CD4-positive, alpha-beta memory T cell (primary cell): ENCODE measurements at regions not wholly inside any gene's neighbourhood (a gene's known extent, or its start where the extent isn't known, plus 50 kb on each side); places are given as distances from the start of the nearest gene placed in this dataset.
"Not testable (repeated sequence)": the region's sequence is repeated elsewhere in the genome, so short reads cannot be mapped to it uniquely, and the experiment has no call there.

ENCODE experiments used
- CTCF ChIA-PET: fragments of 350-600 bp; sonication (Branson Sonifier 250); formaldehyde crosslinking; loops from one replicate; lab custom pipeline; 2021; ENCODE audit warnings: inconsistent platforms; ENCODE audit not compliant: partially characterized antibody; lab: Charles Lee
- POLR2A ChIA-PET: fragments of 350-600 bp; sonication (Branson Sonifier 250); formaldehyde crosslinking; loops from one replicate; lab custom pipeline; 2021; ENCODE audit not compliant: partially characterized antibody; lab: Charles Lee
- DNase-seq, 5 donors: peaks; one replicate each; pipeline versions ENCODE4 v3.0.0 to v3.0.0-alpha.2; 2020 to 2022; ENCODE audit warnings: mixed read lengths in 1 of 5
- H3K27ac ChIP-seq: one replicate; pipeline ENCODE4 v1.7.0; 2013; ENCODE audit warnings: low read depth, low read length
- H3K27me3 ChIP-seq: 2 replicates; pipeline ENCODE4 v1.7.0; 2013; ENCODE audit warnings: mild to moderate bottlenecking, low read length, moderate library complexity; ENCODE audit not compliant: insufficient read depth
- H3K36me3 ChIP-seq: 2 replicates; pipeline ENCODE4 v1.7.0; 2013; ENCODE audit warnings: mild to moderate bottlenecking, low read length, moderate library complexity; ENCODE audit not compliant: insufficient read depth
- H3K4me1 ChIP-seq: 2 replicates; pipeline ENCODE4 v1.7.0; 2013; ENCODE audit warnings: mild to moderate bottlenecking, low read length, moderate library complexity; ENCODE audit not compliant: insufficient read depth
- H3K4me3 ChIP-seq, 2 donors: one replicate each; pipeline ENCODE4 v1.7.0; 2013; ENCODE audit warnings: low read length in 2 of 2, mild to moderate bottlenecking in 1 of 2
- H3K9me3 ChIP-seq, 2 donors: one replicate each; pipeline ENCODE4 v1.7.0; 2013; ENCODE audit warnings: low read length in 2 of 2, control low read depth in 1 of 2; ENCODE audit not compliant: control insufficient read depth in 1 of 2
- H3K27ac Mint-ChIP-seq, 7 donors: one replicate each; pipeline ENCODE4 v1.8.0; 2020 to 2021; ENCODE audit warnings: mixed read lengths in 7 of 7, mild to moderate bottlenecking in 6 of 7, inconsistent platforms in 3 of 7, moderate library complexity in 3 of 7
- H3K27me3 Mint-ChIP-seq, 2 donors: one replicate each; pipeline ENCODE4 v1.8.0; 2020 to 2021; ENCODE audit warnings: mixed read lengths in 2 of 2
- H3K36me3 Mint-ChIP-seq, 2 donors: one replicate each; pipeline ENCODE4 v1.8.0; 2020 to 2021; ENCODE audit warnings: mixed read lengths in 2 of 2, inconsistent platforms in 1 of 2, mild to moderate bottlenecking in 1 of 2
- H3K4me1 Mint-ChIP-seq, 4 donors: one replicate each; pipeline ENCODE4 v1.8.0; 2020 to 2021; ENCODE audit warnings: mixed read lengths in 4 of 4, mild to moderate bottlenecking in 1 of 4
- H3K4me3 Mint-ChIP-seq, 8 donors: one replicate each; pipeline ENCODE4 v1.8.0; 2020 to 2021; ENCODE audit warnings: mixed read lengths in 8 of 8, mild to moderate bottlenecking in 7 of 8, moderate library complexity in 6 of 8, inconsistent platforms in 3 of 8
- H3K9me3 Mint-ChIP-seq, 8 donors: one replicate each; pipeline ENCODE4 v1.8.0; 2020 to 2021; ENCODE audit warnings: mixed read lengths in 8 of 8, mild to moderate bottlenecking in 5 of 8, inconsistent platforms in 3 of 8, moderate library complexity in 1 of 8
- intact Hi-C: fragments of 100-400 bp; cut with micrococcal nuclease; formaldehyde crosslinking; loops from one replicate; pipeline ENCODE4 v1.15.1; 2023

DNA sequence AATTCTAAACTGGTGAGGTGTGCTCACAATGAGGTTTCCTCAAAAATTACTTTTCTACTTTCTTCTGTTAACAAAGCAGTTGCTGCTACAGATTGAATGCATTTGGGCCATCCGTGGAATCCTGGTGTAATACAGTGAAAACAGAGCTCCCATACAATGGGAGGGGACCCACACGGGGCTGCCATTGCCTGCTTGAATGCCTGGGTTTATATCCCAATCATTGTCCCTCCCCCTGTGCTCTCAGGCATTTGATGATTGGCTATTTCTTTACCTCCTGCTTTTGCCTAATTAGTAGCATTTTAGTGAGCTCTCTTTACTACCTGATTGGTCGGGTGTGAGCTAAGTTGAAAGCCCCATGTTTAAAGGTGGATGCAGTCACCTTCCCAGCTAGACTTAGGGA, 52.9 kb upstream of the CSF1 start:
- intact Hi-C loops, DNase-seq, H3K36me3 Mint-ChIP-seq, H3K27me3 Mint-ChIP-seq, H3K36me3 ChIP-seq, H3K27ac ChIP-seq, H3K27me3 ChIP-seq, H3K4me1 ChIP-seq, POLR2A ChIA-PET, H3K4me3 Mint-ChIP-seq, H3K9me3 ChIP-seq, H3K4me3 ChIP-seq, H3K4me1 Mint-ChIP-seq: not testable (repeated sequence)
- CTCF ChIA-PET, result interaction anchor here (0.8 kb wide), 1 partner anchor 312 kb away, joined by 3 read pairs; no protein-coding TSS in a partner anchor
- Mint-ChIP-seq H3K9me3 (peaks cover 0 to 13% (median 5%) of the 10 kb centered on the region in 8 donors), H3K27ac (peak overlapping the region in 1 of 7 donors; percentile 70)

- H3K4me1 Mint-ChIP-seq, H3K27ac Mint-ChIP-seq, H3K27ac ChIP-seq, intact Hi-C loops, H3K9me3 ChIP-seq, H3K36me3 ChIP-seq, H3K27me3 ChIP-seq, POLR2A ChIA-PET, H3K27me3 Mint-ChIP-seq, H3K9me3 Mint-ChIP-seq, H3K4me3 ChIP-seq, H3K4me3 Mint-ChIP-seq, DNase-seq, H3K36me3 Mint-ChIP-seq, CTCF ChIA-PET, H3K4me1 ChIP-seq: not testable (repeated sequence)
Observed at GRCh38 chr1:109855986-109856385, 54.7 kb upstream of the CSF1 start.

DNA sequence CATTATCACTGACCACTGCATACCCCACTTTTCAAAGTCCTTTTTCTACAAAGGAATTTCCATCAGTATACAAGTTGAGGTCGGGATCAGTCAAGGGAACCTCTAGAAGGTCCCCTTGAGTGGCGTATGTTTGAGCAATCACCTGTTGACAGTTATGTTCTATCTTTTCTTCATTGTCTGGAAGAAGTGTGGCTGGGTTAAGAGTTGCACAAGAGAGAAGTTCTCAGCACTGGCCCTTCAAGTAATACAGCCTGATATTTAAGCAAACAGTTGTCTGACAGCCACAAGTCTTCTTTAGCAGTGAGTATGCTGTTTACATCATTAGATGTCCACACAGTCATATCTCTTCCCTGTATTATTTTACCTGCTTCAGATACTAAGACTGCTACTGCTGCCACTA, 56.7 kb upstream of the CSF1 start:
- intact Hi-C loops, H3K36me3 Mint-ChIP-seq, H3K27me3 ChIP-seq, CTCF ChIA-PET, H3K9me3 Mint-ChIP-seq, POLR2A ChIA-PET, H3K9me3 ChIP-seq, H3K4me1 ChIP-seq, H3K4me3 Mint-ChIP-seq, H3K36me3 ChIP-seq, H3K27ac Mint-ChIP-seq, H3K27me3 Mint-ChIP-seq, DNase-seq, H3K4me1 Mint-ChIP-seq, H3K4me3 ChIP-seq, H3K27ac ChIP-seq: not testable (repeated sequence)

GRCh38 chr1:109852221-109853015, 58.2 kb upstream of the CSF1 start:
- H3K36me3 Mint-ChIP-seq, intact Hi-C loops, H3K4me3 Mint-ChIP-seq, H3K4me1 Mint-ChIP-seq, H3K4me3 ChIP-seq, H3K27me3 Mint-ChIP-seq, H3K36me3 ChIP-seq, H3K9me3 ChIP-seq, DNase-seq, POLR2A ChIA-PET, H3K9me3 Mint-ChIP-seq, H3K27me3 ChIP-seq, H3K4me1 ChIP-seq, H3K27ac Mint-ChIP-seq, H3K27ac ChIP-seq: not testable (repeated sequence)
- CTCF ChIA-PET, result interaction anchor here (1.0 kb wide), 2 partner anchors 62 to 212 kb away, joined by 3 read pairs; no protein-coding TSS in a partner anchor

DNA sequence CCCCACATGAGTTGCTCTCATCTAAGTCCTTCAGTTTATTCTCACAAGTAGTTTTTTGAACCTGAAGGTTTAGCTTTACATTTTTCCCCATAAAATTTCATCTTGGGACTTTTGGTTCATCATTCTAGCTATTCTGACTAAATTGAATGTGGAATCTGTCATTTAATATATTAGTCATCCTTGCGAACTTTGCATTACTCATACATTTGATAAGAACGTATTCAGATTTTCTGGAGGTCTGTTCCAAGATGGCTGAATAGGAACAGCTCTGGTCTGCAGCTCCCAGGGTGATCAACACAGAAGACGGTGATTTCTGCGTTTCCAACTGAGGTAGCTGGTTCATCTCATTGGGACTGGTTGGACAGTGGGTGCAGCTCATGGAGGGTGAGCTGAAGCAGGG, 59.8 kb upstream of the CSF1 start:
- ChIA-PET CTCF (interaction anchor here (0.7 to 0.9 kb wide), 3 partner anchors 17 to 60 kb away, joined by 3 read pairs; no protein-coding TSS in a partner anchor), POLR2A (no interaction called here)
- no peaks in the 10 kb centered on the region for H3K36me3 Mint-ChIP-seq
- no peak overlapping the region for H3K4me3 Mint-ChIP-seq
- intact Hi-C loops, result no loop called here
- Histone ChIP-seq H3K4me1 (no peaks in the 10 kb centered on the region), H3K27me3 (no peaks in the 10 kb centered on the region), H3K4me3 (no peak overlapping the region), H3K36me3 (no peaks in the 10 kb centered on the region), H3K9me3 (no peaks in the 10 kb centered on the region), H3K27ac (no peak overlapping the region)
- no peaks in the 10 kb centered on the region for H3K27me3 Mint-ChIP-seq
- H3K9me3 Mint-ChIP-seq, result no peaks in the 10 kb centered on the region
- no peak for DNase-seq
- H3K27ac Mint-ChIP-seq, result no peak overlapping the region
- peaks cover 0 to 2% (median 0%) of the 10 kb centered on the region in 4 donors for H3K4me1 Mint-ChIP-seq

- POLR2A ChIA-PET, result no interaction called here
- H3K27me3 ChIP-seq, result no peaks in the 10 kb centered on the region
Observed at GRCh38 chr1:109850194-109850593, 60.5 kb upstream of the CSF1 start.

GRCh38 chr1:109849655-109850054, 61.0 kb upstream of the CSF1 start:
- no peaks in the 10 kb centered on the region for H3K36me3 ChIP-seq
- H3K4me3 ChIP-seq, result no peak overlapping the region
- Mint-ChIP-seq H3K27ac (no peak overlapping the region), H3K4me3 (no peak overlapping the region), H3K4me1 (peaks cover 0 to 2% (median 0%) of the 10 kb centered on the region in 4 donors), H3K9me3 (peaks cover 0 to 1% (median 0%) of the 10 kb centered on the region in 8 donors), H3K36me3 (no peaks in the 10 kb centered on the region), H3K27me3 (no peaks in the 10 kb centered on the region)
- POLR2A ChIA-PET, result no interaction called here
- CTCF ChIA-PET, result no interaction called here
- intact Hi-C loops, result no loop called here
- no peaks in the 10 kb centered on the region for H3K9me3 ChIP-seq
- no peak for DNase-seq
- H3K4me1 ChIP-seq, result no peaks in the 10 kb centered on the region
- H3K27me3 ChIP-seq, result no peaks in the 10 kb centered on the region
- H3K27ac ChIP-seq, result no peak overlapping the region

More at GRCh38 chr1:109850194-109850593, 60.5 kb upstream of the CSF1 start:
- Mint-ChIP-seq H3K4me1 (peaks cover 0 to 2% (median 0%) of the 10 kb centered on the region in 4 donors), H3K27me3 (no peaks in the 10 kb centered on the region), H3K9me3 (no peaks in the 10 kb centered on the region), H3K4me3 (no peak overlapping the region), H3K36me3 (no peaks in the 10 kb centered on the region), H3K27ac (no peak overlapping the region)
- H3K36me3 ChIP-seq, result no peaks in the 10 kb centered on the region
- no peak for DNase-seq
- H3K4me3 ChIP-seq, result no peak overlapping the region
- CTCF ChIA-PET, result interaction anchor here (0.9 kb wide), 2 partner anchors 18 to 60 kb away, joined by 3 read pairs; no protein-coding TSS in a partner anchor
- no peak overlapping the region for H3K27ac ChIP-seq
- intact Hi-C loops, result no loop called here
- no peaks in the 10 kb centered on the region for H3K9me3 ChIP-seq
- H3K4me1 ChIP-seq, result no peaks in the 10 kb centered on the region
